ENCODE measurements at regions not wholly inside any gene's neighbourhood (a gene's known extent, or its start where the extent isn't known, plus 50 kb on each side); places are given as distances from the start of the nearest gene placed in this dataset.

- TF ChIP-seq CTCF (IDR thresholded peaks at IDR 0.05; ENCODE audit: low read depth, low read length) (no peak), EZH2phosphoT487 (IDR thresholded peaks at IDR 0.05; ENCODE audit: low read depth) (no peak)
These were observed 591.9 kb upstream of the MGMT start for GRCh38 chr10:128875030-128875744.

Measured in OCI-LY3 (cell line).